HG03439 (cell line): ENCODE measurements at regions not wholly inside any gene's neighbourhood (a gene's known extent, or its start where the extent isn't known, plus 50 kb on each side); places are given as distances from the start of the nearest gene placed in this dataset.

Experiments used
- ATAC-seq: cut with Tn5 transposase; IDR thresholded peaks from one replicate; pipeline ENCODE4 v1.9.1; 2021; ENCODE audit warnings: mild to moderate bottlenecking, moderate library complexity; ENCODE audit not compliant: unreplicated experiment

- ATAC-seq: no peak
These were observed 1548.7 kb downstream of the PCDH7 start for GRCh38 chr4:32268863-32269262.

GRCh38 chr4:32290102-32290501 lies 1569.9 kb downstream of the PCDH7 start:
- ATAC-seq: no peak

- ATAC-seq: no peak
These were observed 1598.8 kb downstream of the PCDH7 start for GRCh38 chr4:32318926-32319325.

- no peak for ATAC-seq
These were observed 1601.3 kb downstream of the PCDH7 start for GRCh38 chr4:32321421-32321820.

- ATAC-seq: no peak
These were observed 1614.6 kb downstream of the PCDH7 start for GRCh38 chr4:32334759-32335158.

GRCh38 chr4:32337403-32337802 lies 1617.2 kb downstream of the PCDH7 start:
- ATAC-seq: no peak

- ATAC-seq: no peak
These were observed 1620.4 kb downstream of the PCDH7 start for GRCh38 chr4:32340591-32340990.

- no peak for ATAC-seq
These were observed 1621.2 kb downstream of the PCDH7 start for GRCh38 chr4:32341342-32341741.

- no peak for ATAC-seq
These were observed 1621.9 kb downstream of the PCDH7 start for GRCh38 chr4:32342054-32342453.

- ATAC-seq: no peak
These were observed 1628.9 kb downstream of the PCDH7 start for GRCh38 chr4:32349026-32349425.

GRCh38 chr4:32374206-32374605 lies 1654.0 kb downstream of the PCDH7 start:
- ATAC-seq: no peak

GRCh38 chr4:32393806-32394205 lies 1673.6 kb downstream of the PCDH7 start:
- ATAC-seq: no peak

- no peak for ATAC-seq
These were observed 1674.1 kb downstream of the PCDH7 start for GRCh38 chr4:32394255-32394654.

GRCh38 chr4:32396507-32397070 lies 1676.4 kb downstream of the PCDH7 start:
- ATAC-seq: no peak

- ATAC-seq: no peak
These were observed 1680.7 kb downstream of the PCDH7 start for GRCh38 chr4:32400870-32401269.

- ATAC-seq: no peak
These were observed 1697.0 kb downstream of the PCDH7 start for GRCh38 chr4:32417113-32417704.

- no peak for ATAC-seq
These were observed 1703.1 kb downstream of the PCDH7 start for GRCh38 chr4:32423267-32423666.

GRCh38 chr4:32425243-32425642 lies 1705.1 kb downstream of the PCDH7 start:
- no peak for ATAC-seq

GRCh38 chr4:32427566-32427965 lies 1707.4 kb downstream of the PCDH7 start:
- no peak for ATAC-seq

GRCh38 chr4:32429151-32429550 lies 1709.0 kb downstream of the PCDH7 start:
- no peak for ATAC-seq

GRCh38 chr4:32435308-32435707 lies 1715.1 kb downstream of the PCDH7 start:
- no peak for ATAC-seq

- no peak for ATAC-seq
These were observed 1716.6 kb downstream of the PCDH7 start for GRCh38 chr4:32436816-32437215.

- ATAC-seq: no peak
These were observed 1720.2 kb downstream of the PCDH7 start for GRCh38 chr4:32440391-32440790.
